PC-9 (cell line): ENCODE measurements at regions not wholly inside any gene's neighbourhood (a gene's known extent, or its start where the extent isn't known, plus 50 kb on each side); places are given as distances from the start of the nearest gene placed in this dataset.

Experiments
- CTCF ChIP-seq: fragments of 200-600 bp; sonication (generic); conservative IDR thresholded peaks from 2 replicates; pipeline ENCODE4 v1.6.1; 2017; ENCODE audit warnings: mixed run types, antibody characterized with exemption, mild to moderate bottlenecking, moderate library complexity
- EZH2 ChIP-seq: fragments of 200-600 bp; sonication (generic); IDR thresholded peaks from 2 replicates; pipeline ENCODE4 v1.8.0; 2017; ENCODE audit warnings: antibody characterized with exemption, low read depth

- TF ChIP-seq CTCF (no peak), EZH2 (no peak)
These were observed 564.5 kb downstream of the ZNF674 start for GRCh38 chrX:45980726-45981125.
